Activated effector memory CD4-positive, alpha-beta T cell treated with Interleukin-2 at 50 U/mL for 16 hours (primary cell): ENCODE measurements at regions not wholly inside any gene's neighbourhood (a gene's known extent, or its start where the extent isn't known, plus 50 kb on each side); places are given as distances from the start of the nearest gene placed in this dataset.
"Not testable (repeated sequence)": the region's sequence is repeated elsewhere in the genome, so short reads cannot be mapped to it uniquely, and the experiment has no call there.

Experiments
- DNase-seq: peaks from one replicate; pipeline ENCODE4 v3.0.0-alpha.2; 2020

GRCh38 chr17:51439395-51440229 is 179.3 kb downstream of the UTP18 start:
- no peak for DNase-seq

GRCh38 chr17:51441431-51441830 is 181.1 kb downstream of the UTP18 start:
- no peak for DNase-seq

- DNase-seq = no peak
Observed at GRCh38 chr17:51442088-51442865, 181.9 kb downstream of the UTP18 start.

GRCh38 chr17:51443646-51444045 is 183.3 kb downstream of the UTP18 start:
- no peak for DNase-seq

GRCh38 chr17:51445946-51446345 is 185.6 kb downstream of the UTP18 start:
- DNase-seq = no peak

GRCh38 chr17:51454456-51454978 is 194.2 kb downstream of the UTP18 start:
- DNase-seq = no peak

- DNase-seq = no peak
Observed at GRCh38 chr17:51455211-51455610, 194.9 kb downstream of the UTP18 start.

- DNase-seq = no peak
Observed at GRCh38 chr17:51455931-51456330, 195.6 kb downstream of the UTP18 start.

- no peak for DNase-seq
Observed at GRCh38 chr17:51456942-51457341, 196.6 kb downstream of the UTP18 start.

GRCh38 chr17:51461578-51462004 is 201.2 kb downstream of the UTP18 start:
- peak; percentile 15 for DNase-seq

GRCh38 chr17:51463353-51463752 is 203.0 kb downstream of the UTP18 start:
- no peak for DNase-seq

GRCh38 chr17:51467336-51467735 is 207.0 kb downstream of the UTP18 start:
- DNase-seq = no peak

- no peak for DNase-seq
Observed at GRCh38 chr17:51472670-51473205, 212.4 kb downstream of the UTP18 start.

GRCh38 chr17:51474764-51475163 is 214.4 kb downstream of the UTP18 start:
- no peak for DNase-seq

GRCh38 chr17:51475730-51476129 is 215.4 kb downstream of the UTP18 start:
- DNase-seq = no peak

- DNase-seq = no peak
Observed at GRCh38 chr17:51479303-51479702, 219.0 kb downstream of the UTP18 start.

GRCh38 chr17:51481370-51481769 is 221.0 kb downstream of the UTP18 start:
- DNase-seq = no peak

GRCh38 chr17:51482248-51482647 is 221.9 kb downstream of the UTP18 start:
- DNase-seq = not testable (repeated sequence)

GRCh38 chr17:51486091-51486490 is 225.7 kb downstream of the UTP18 start:
- no peak for DNase-seq

- no peak for DNase-seq
Observed at GRCh38 chr17:51486885-51487520, 226.7 kb downstream of the UTP18 start.

- no peak for DNase-seq
Observed at GRCh38 chr17:51487947-51488346, 227.6 kb downstream of the UTP18 start.

- DNase-seq = no peak
Observed at GRCh38 chr17:51491416-51491815, 231.1 kb downstream of the UTP18 start.

- DNase-seq = no peak
Observed at GRCh38 chr17:51493206-51493605, 232.9 kb downstream of the UTP18 start.
